H1 (cell line): ENCODE measurements at regions not wholly inside any gene's neighbourhood (a gene's known extent, or its start where the extent isn't known, plus 50 kb on each side); places are given as distances from the start of the nearest gene placed in this dataset.
A peak's percentile ranks its signal among the peaks of the same experiment; 100 is the strongest.

ENCODE experiments used
- CTCF ChIA-PET: fragments of 300-600 bp; sonication (Branson Sonifier 250); formaldehyde crosslinking; loops from one replicate; lab custom pipeline; 2021; ENCODE audit not compliant: partially characterized antibody; lab: Charles Lee
- POLR2A ChIA-PET: fragments of 300-600 bp; sonication (Branson Sonifier 250); formaldehyde crosslinking; loops from one replicate; lab custom pipeline; 2021; ENCODE audit warnings: inconsistent platforms; ENCODE audit not compliant: partially characterized antibody; lab: Charles Lee
- DNase-seq, 2 experiments: peaks; one replicate each; pipeline versions ENCODE4 v3.0.0 to v3.0.0-alpha.2; 2010 to 2022; ENCODE audit warnings: low spot score in 2 of 2, low read depth in 1 of 2, mixed read lengths in 1 of 2
- FAIRE-seq: peaks from 2 replicates; lab custom pipeline; 2011; peaks lifted over from hg19 to GRCh38; lab: Jason Lieb, UNC
- H2AFZ ChIP-seq: 2 replicates; pipeline ENCODE4 v1.8.1; 2012; ENCODE audit warnings: low read length, inconsistent platforms
- H2AK5ac ChIP-seq: 2 replicates; pipeline ENCODE4 v1.6.1; 2013; ENCODE audit warnings: low read depth, low read length
- H2BK120ac ChIP-seq: replicated peaks from 2 replicates; pipeline ENCODE3; 2013; ENCODE audit warnings: low read depth, low read length, inconsistent platforms
- H2BK12ac ChIP-seq: 2 replicates; pipeline ENCODE4 v1.6.1; 2013; ENCODE audit warnings: low read depth, low read length
- H2BK15ac ChIP-seq: 2 replicates; pipeline ENCODE4 v1.6.1; 2013; ENCODE audit warnings: low read length
- H2BK20ac ChIP-seq: 2 replicates; pipeline ENCODE4 v1.6.1; 2013; ENCODE audit warnings: low read length
- H2BK5ac ChIP-seq: 2 replicates; pipeline ENCODE4 v1.6.1; 2013; ENCODE audit warnings: low read depth, low read length
- H3K14ac ChIP-seq: 2 replicates; pipeline ENCODE4 v1.6.1; 2013; ENCODE audit warnings: inconsistent platforms; ENCODE audit not compliant: insufficient read length
- H3K18ac ChIP-seq: 2 replicates; pipeline ENCODE4 v1.6.1; 2013; ENCODE audit warnings: low read length; ENCODE audit errors: extremely low read depth
- H3K23ac ChIP-seq: 2 replicates; pipeline ENCODE4 v1.6.1; 2013; ENCODE audit warnings: inconsistent platforms; ENCODE audit not compliant: insufficient read length
- H3K23me2 ChIP-seq: 2 replicates; pipeline ENCODE4 v1.6.1; 2013; ENCODE audit warnings: low read depth, low read length
- H3K27ac ChIP-seq: 2 replicates; pipeline ENCODE4 v1.6.1; 2011; ENCODE audit warnings: low read depth, low read length, inconsistent platforms
- H3K27me3 ChIP-seq, 4 experiments: replicated peaks in 1 of 4; 1 replicate in 1 of 4; 2 replicates in 3 of 4; pipeline versions ENCODE4 v1.6.1 to v1.8.1; 2011 to 2013; ENCODE audit warnings: low read length in 3 of 4, mild to moderate bottlenecking in 3 of 4, inconsistent platforms in 2 of 4, mixed read lengths in 2 of 4, moderate library complexity in 1 of 4; ENCODE audit not compliant: control insufficient read depth in 3 of 4, insufficient read depth in 3 of 4; ENCODE audit errors: extremely low read depth in 1 of 4
- H3K36me3 ChIP-seq, 4 experiments: 2 replicates each; pipeline versions ENCODE4 v1.6.1 to v1.8.1; 2011 to 2013; ENCODE audit warnings: mild to moderate bottlenecking in 4 of 4, low read length in 3 of 4, moderate library complexity in 2 of 4, control low read depth in 1 of 4, inconsistent platforms in 1 of 4; ENCODE audit not compliant: insufficient read depth in 4 of 4, control insufficient read depth in 2 of 4
- H3K4ac ChIP-seq: replicated peaks from 2 replicates; pipeline ENCODE3; 2013; ENCODE audit warnings: low read length, low read depth, mixed read lengths, inconsistent platforms; ENCODE audit not compliant: insufficient read length
- H3K4me1 ChIP-seq, 4 experiments: replicated peaks in 1 of 4; 1 replicate in 1 of 4; 2 replicates in 3 of 4; pipeline versions ENCODE4 v1.6.1 to v1.8.1; 2011 to 2013; ENCODE audit warnings: low read length in 3 of 4, inconsistent platforms in 2 of 4, mixed read lengths in 1 of 4; ENCODE audit not compliant: insufficient read depth in 4 of 4, control insufficient read depth in 3 of 4
- H3K4me2 ChIP-seq, 2 experiments: 2 replicates each; pipeline versions ENCODE4 v1.6.1 to v1.8.1; 2011 to 2013; ENCODE audit warnings: low read depth in 2 of 2, low read length in 2 of 2, control low read depth in 1 of 2, inconsistent platforms in 1 of 2, mild to moderate bottlenecking in 1 of 2; ENCODE audit not compliant: insufficient read depth in 1 of 2
- H3K4me3 ChIP-seq, 4 experiments: fragments of 200-600, 300-600 bp in 1 of 4; sonication (generic), shearing (Covaris generic), sonication (Bioruptor Twin) in 1 of 4; 2 replicates each; pipeline versions ENCODE4 v1.5.1 to v1.8.1; 2011 to 2016; ENCODE audit warnings: low read length in 4 of 4, low read depth in 3 of 4, control low read depth in 2 of 4, inconsistent platforms in 2 of 4, mild to moderate bottlenecking in 2 of 4, mixed read lengths in 1 of 4, moderate library complexity in 1 of 4; ENCODE audit not compliant: insufficient read depth in 2 of 4; ENCODE audit errors: extremely low read depth in 1 of 4
- H3K56ac ChIP-seq: replicated peaks from 2 replicates; pipeline ENCODE3; 2013; ENCODE audit warnings: low read depth, mild to moderate bottlenecking, mixed read lengths, low read length, inconsistent platforms; ENCODE audit not compliant: insufficient read length
- H3K79me1 ChIP-seq: 2 replicates; pipeline ENCODE4 v1.6.1; 2013; ENCODE audit warnings: low read depth, low read length, control low read depth
- H3K79me2 ChIP-seq, 2 experiments: 2 replicates each; pipeline versions ENCODE4 v1.6.1 to v1.8.1; 2012 to 2013; ENCODE audit warnings: low read length in 2 of 2, mild to moderate bottlenecking in 2 of 2, inconsistent platforms in 1 of 2; ENCODE audit not compliant: insufficient read depth in 2 of 2, control insufficient read depth in 1 of 2
- H3K9ac ChIP-seq, 4 experiments: replicated peaks in 1 of 4; 1 replicate in 1 of 4; 2 replicates in 3 of 4; pipeline versions ENCODE4 v1.6.1 to v1.8.1; 2011 to 2013; ENCODE audit warnings: low read depth in 3 of 4, low read length in 3 of 4, control low read depth in 2 of 4, mild to moderate bottlenecking in 2 of 4, moderate library complexity in 2 of 4, inconsistent platforms in 1 of 4; ENCODE audit errors: extremely low read depth in 1 of 4
- H3K9me3 ChIP-seq, 2 experiments: 2 replicates each; pipeline versions ENCODE4 v1.6.1 to v1.8.1; 2012 to 2013; ENCODE audit warnings: mild to moderate bottlenecking in 2 of 2, moderate library complexity in 2 of 2, control low read depth in 1 of 2, inconsistent platforms in 1 of 2, low read depth in 1 of 2, low read length in 1 of 2, mixed read lengths in 1 of 2; ENCODE audit not compliant: insufficient read depth in 2 of 2
- H4K20me1 ChIP-seq, 2 experiments: replicated peaks in 1 of 2; 2 replicates each; pipeline versions ENCODE3 to v1.8.1; 2011 to 2013; ENCODE audit warnings: inconsistent platforms in 2 of 2, low read length in 2 of 2, mild to moderate bottlenecking in 1 of 2; ENCODE audit not compliant: insufficient read depth in 2 of 2, control insufficient read depth in 1 of 2
- H4K5ac ChIP-seq: 2 replicates; pipeline ENCODE4 v1.6.1; 2013; ENCODE audit warnings: low read length, low read depth, mixed read lengths, inconsistent platforms; ENCODE audit not compliant: insufficient read length
- H4K8ac ChIP-seq: 2 replicates; pipeline ENCODE4 v1.8.0; 2013; ENCODE audit warnings: mild to moderate bottlenecking, moderate library complexity, low read length, inconsistent platforms; ENCODE audit not compliant: insufficient read depth; ENCODE audit errors: extremely low read depth
- H4K91ac ChIP-seq: replicated peaks from 2 replicates; pipeline ENCODE3; 2013; ENCODE audit warnings: low read length, mixed read lengths, inconsistent platforms; ENCODE audit not compliant: insufficient read length
- CREB1 ChIP-seq: IDR thresholded peaks from 2 replicates; pipeline ENCODE4 v1.6.1; 2012; ENCODE audit warnings: inconsistent platforms
- NANOG ChIP-seq: IDR thresholded peaks from 2 replicates; pipeline ENCODE4 v1.6.1; 2011; ENCODE audit warnings: low read length, low read depth, mild to moderate bottlenecking, inconsistent platforms; ENCODE audit not compliant: insufficient read depth, poor library complexity, severe bottlenecking
- WGBS, 2 experiments: shearing (Covaris generic) in 1 of 2; methylation state at CpG; one replicate each; pipeline versions ENCODE4 v1.1.6 to v1.1.7; 2013 to 2015; ENCODE audit warnings: low lambda C conversion rate in 2 of 2, mixed read lengths in 2 of 2, inconsistent platforms in 1 of 2, low coverage in 1 of 2, missing lambda C conversion rate in 1 of 2; ENCODE audit not compliant: insufficient replicate concordance in 2 of 2, insufficient coverage in 1 of 2, insufficient read length in 1 of 2; ENCODE audit errors: extremely low coverage in 1 of 2, missing lambda C conversion rate in 1 of 2; 5-methylcytosine and 5-hydroxymethylcytosine counted together

DNA sequence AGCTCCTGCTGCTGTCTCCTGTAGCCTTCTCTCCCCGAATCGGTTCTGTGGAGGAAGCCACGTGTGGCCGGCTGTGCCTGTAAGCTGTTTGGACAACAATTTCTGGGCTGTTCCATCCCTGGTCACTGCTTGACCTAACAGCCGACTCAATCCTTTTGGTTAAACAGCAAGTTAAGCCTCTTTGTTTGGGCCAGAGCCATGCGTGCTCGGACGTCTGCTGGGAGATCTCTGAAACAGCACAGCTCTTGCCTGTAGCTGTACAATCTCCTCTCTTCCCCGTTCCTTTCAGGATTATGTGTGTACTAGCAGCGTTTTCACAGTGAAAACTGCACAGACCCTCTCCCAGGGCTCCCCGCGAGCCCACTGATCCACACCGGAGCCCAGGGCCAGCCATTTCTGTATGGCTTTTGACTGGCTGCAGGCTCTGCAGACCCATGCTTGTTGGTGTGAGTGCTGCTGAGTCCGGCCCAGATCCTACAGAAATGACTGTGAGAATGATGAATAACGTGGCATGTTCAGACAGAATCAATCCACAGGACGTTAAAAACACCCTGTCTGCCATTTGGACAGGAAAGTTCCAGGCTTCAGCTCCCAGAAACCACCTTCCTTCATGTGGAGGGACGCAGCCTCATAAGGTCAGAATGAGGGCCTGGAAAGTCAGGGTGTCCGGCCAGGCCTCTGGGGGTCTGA, 428.6 kb upstream of the ADARB2 start:
- Histone ChIP-seq H2BK5ac (no peak overlapping the region), H3K27ac (no peak overlapping the region), H3K9me3 (no peaks in the 10 kb centered on the region), H3K4me1 (no peaks in the 10 kb centered on the region; a peak in 1 of 7 replicates), H4K20me1 (no peaks in the 10 kb centered on the region), H3K4ac (no peak overlapping the region), H3K14ac (peak overlapping the region; percentile 63), H4K8ac (peak overlapping the region; percentile 78; the same call in 1 of the 2 replicates), H3K18ac (no peak overlapping the region), H2BK15ac (no peak overlapping the region; the same call in 1 of the 2 replicates), H2BK12ac (no peak overlapping the region), H2BK20ac (no peak overlapping the region), H2AK5ac (no peak overlapping the region), H3K56ac (no peak overlapping the region), H3K4me3 (no peak overlapping the region), H3K23me2 (peaks cover 1% of the 10 kb centered on the region; the same call in 1 of the 2 replicates), H3K36me3 (no peaks in the 10 kb centered on the region), H2BK120ac (no peak overlapping the region), H3K79me1 (no peaks in the 10 kb centered on the region), H3K79me2 (no peaks in the 10 kb centered on the region), H2AFZ (peak overlapping the region; percentile 93), H3K4me2 (no peak overlapping the region), H3K27me3 (no peaks in the 10 kb centered on the region; a peak in 1 of 7 replicates), H4K91ac (no peak overlapping the region), H3K9ac (no peak overlapping the region), H3K23ac (no peak overlapping the region), H4K5ac (no peak overlapping the region)
- CTCF ChIA-PET = interaction anchor here (0.6 to 0.7 kb wide), 2 partner anchors 29 to 694 kb away, joined by 3 read pairs; no protein-coding TSS in a partner anchor
- no peak for DNase-seq
- TF ChIP-seq NANOG = no peak
- no peak for TF ChIP-seq CREB1
- FAIRE-seq = no peak
- POLR2A ChIA-PET = no interaction called here
- WGBS, 2 experiments = 93% methylated on average over 18 of the region's 18 CpGs; no CpG with 5 or more reads in 1 of the 2 experiments
